GM12892 (cell line): ENCODE measurements at regions not wholly inside any gene's neighbourhood (a gene's known extent, or its start where the extent isn't known, plus 50 kb on each side); places are given as distances from the start of the nearest gene placed in this dataset.

Experiments used
- DNase-seq: peaks from one replicate; pipeline ENCODE4 v3.0.0; 2011; ENCODE audit not compliant: insufficient read length
- FAIRE-seq: peaks from 2 replicates; lab custom pipeline; 2011; peaks lifted over from hg19 to GRCh38; lab: Jason Lieb, UNC
- POLR2A ChIP-seq: IDR thresholded peaks from 2 replicates; pipeline ENCODE4 v1.6.1; 2011; ENCODE audit warnings: low read depth, low read length, control low read depth
- POLR2AphosphoS5 ChIP-seq: IDR thresholded peaks from 2 replicates; pipeline ENCODE4 v1.6.1; 2011; ENCODE audit warnings: low read depth, low read length, control low read depth
- TAF1 ChIP-seq: IDR thresholded peaks from 2 replicates; pipeline ENCODE4 v1.6.1; 2011; ENCODE audit warnings: low read depth, mild to moderate bottlenecking, control low read depth, low read length, borderline replicate concordance

GRCh38 chr2:136214307-136215200 is 96.6 kb upstream of the CXCR4 start:
- TF ChIP-seq POLR2A (no peak), POLR2AphosphoS5 (no peak), TAF1 (no peak)
- FAIRE-seq: peak; percentile 81
- no peak for DNase-seq

GRCh38 chr2:136213836-136214235 is 95.9 kb upstream of the CXCR4 start:
- DNase-seq (no peak), FAIRE-seq (no peak)
- no peak for TF ChIP-seq TAF1

- no peak for TF ChIP-seq TAF1
- TF ChIP-seq POLR2A: no peak
- TF ChIP-seq POLR2AphosphoS5: no peak
- DNase-seq (no peak), FAIRE-seq (peak; percentile 88)
These were observed 94.8 kb upstream of the CXCR4 start for GRCh38 chr2:136212426-136213378.

- DNase-seq (no peak), FAIRE-seq (peak; percentile 92)
- no peak for TF ChIP-seq POLR2AphosphoS5
- TF ChIP-seq POLR2A: no peak
- no peak for TF ChIP-seq TAF1
These were observed 93.8 kb upstream of the CXCR4 start for GRCh38 chr2:136211701-136212100.

- DNase-seq: no peak
- TF ChIP-seq POLR2AphosphoS5 (no peak), POLR2A (no peak), TAF1 (no peak)
- no peak for FAIRE-seq
These were observed 92.9 kb upstream of the CXCR4 start for GRCh38 chr2:136210822-136211221.

- FAIRE-seq (no peak), DNase-seq (no peak)
- TF ChIP-seq POLR2A: no peak
- TF ChIP-seq POLR2AphosphoS5: no peak
- TF ChIP-seq TAF1: no peak
These were observed 92.5 kb upstream of the CXCR4 start for GRCh38 chr2:136210455-136210805.

GRCh38 chr2:136209561-136210454 is 91.9 kb upstream of the CXCR4 start:
- TF ChIP-seq POLR2A (no peak), POLR2AphosphoS5 (no peak), TAF1 (no peak)
- DNase-seq (no peak), FAIRE-seq (peak; percentile 36)

GRCh38 chr2:136208682-136209420 is 90.9 kb upstream of the CXCR4 start:
- DNase-seq: no peak
- FAIRE-seq: no peak
- TF ChIP-seq POLR2A: no peak
- no peak for TF ChIP-seq TAF1
- no peak for TF ChIP-seq POLR2AphosphoS5

- TF ChIP-seq TAF1: no peak
- TF ChIP-seq POLR2AphosphoS5: no peak
- TF ChIP-seq POLR2A: no peak
- FAIRE-seq: no peak
- DNase-seq: no peak
These were observed 89.7 kb upstream of the CXCR4 start for GRCh38 chr2:136207665-136208064.

- no peak for DNase-seq
- TF ChIP-seq POLR2AphosphoS5 (0 out of 2 replicates have a peak, but pooled peaks have one; percentile 1), POLR2A (0 out of 2 replicates have a peak, but pooled peaks have one; percentile 25), TAF1 (peak; percentile 67; the same call in 1 of the 2 replicates)
- FAIRE-seq: no peak
These were observed 89.2 kb upstream of the CXCR4 start for GRCh38 chr2:136207030-136207623.
